ENCODE measurements at regions not wholly inside any gene's neighbourhood (a gene's known extent, or its start where the extent isn't known, plus 50 kb on each side); places are given as distances from the start of the nearest gene placed in this dataset.

GRCh38 chr1:239929317-239929716 is 162.4 kb upstream of the FMN2 start:
- ATAC-seq: no peak
- Mint-ChIP-seq H3K9me3 (peaks cover 11% of the 10 kb centered on the region), H3K27me3 (ENCODE audit: low read depth) (no peaks in the 10 kb centered on the region), H3K4me3 (no peak overlapping the region), H3K36me3 (peaks cover 9% of the 10 kb centered on the region), H3K27ac (no peak overlapping the region), H3K4me1 (peaks cover 6% of the 10 kb centered on the region)
- ChIA-PET POLR2A (interaction anchor here (0.8 kb wide), 1 partner anchor 18 kb away, joined by 3 read pairs; no protein-coding TSS in a partner anchor), CTCF (no interaction called here)
- DNase-seq (ENCODE audit: low spot score): no peak
- TF ChIP-seq GTF2I (CRISPR knock-in tag; conservative IDR thresholded peaks at IDR 0.05): no peak
- TF ChIP-seq, protein P1, sequence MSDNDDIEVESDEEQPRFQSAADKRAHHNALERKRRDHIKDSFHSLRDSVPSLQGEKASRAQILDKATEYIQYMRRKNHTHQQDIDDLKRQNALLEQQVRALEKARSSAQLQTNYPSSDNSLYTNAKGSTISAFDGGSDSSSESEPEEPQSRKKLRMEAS (CRISPR knock-in tag; IDR thresholded peaks at IDR 0.05): no peak
- no peak for TF ChIP-seq FOXJ3 (CRISPR knock-in tag; IDR thresholded peaks at IDR 0.05; ENCODE audit: borderline replicate concordance)

GRCh38 chr1:239930686-239931262 is 160.9 kb upstream of the FMN2 start:
- ChIA-PET CTCF (interaction anchor here (1.1 to 1.3 kb wide), 2 partner anchors 33 to 75 kb away, joined by 3 to 4 read pairs; no protein-coding TSS in a partner anchor), POLR2A (no interaction called here)
- Mint-ChIP-seq H3K27ac (no peak overlapping the region), H3K4me1 (peaks cover 6% of the 10 kb centered on the region), H3K36me3 (peaks cover 4% of the 10 kb centered on the region), H3K9me3 (peaks cover 6% of the 10 kb centered on the region), H3K27me3 (ENCODE audit: low read depth) (no peaks in the 10 kb centered on the region), H3K4me3 (no peak overlapping the region)
- ATAC-seq: no peak
- DNase-seq (ENCODE audit: low spot score): no peak
- TF ChIP-seq, protein P2, sequence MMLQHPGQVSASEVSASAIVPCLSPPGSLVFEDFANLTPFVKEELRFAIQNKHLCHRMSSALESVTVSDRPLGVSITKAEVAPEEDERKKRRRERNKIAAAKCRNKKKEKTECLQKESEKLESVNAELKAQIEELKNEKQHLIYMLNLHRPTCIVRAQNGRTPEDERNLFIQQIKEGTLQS (CRISPR knock-in tag; conservative IDR thresholded peaks at IDR 0.05): no peak
- TF ChIP-seq ZNF219 (CRISPR knock-in tag; IDR thresholded peaks at IDR 0.05; ENCODE audit: borderline replicate concordance) (no peak), ZNF121 (CRISPR knock-in tag; IDR thresholded peaks at IDR 0.05) (no peak)

DNA sequence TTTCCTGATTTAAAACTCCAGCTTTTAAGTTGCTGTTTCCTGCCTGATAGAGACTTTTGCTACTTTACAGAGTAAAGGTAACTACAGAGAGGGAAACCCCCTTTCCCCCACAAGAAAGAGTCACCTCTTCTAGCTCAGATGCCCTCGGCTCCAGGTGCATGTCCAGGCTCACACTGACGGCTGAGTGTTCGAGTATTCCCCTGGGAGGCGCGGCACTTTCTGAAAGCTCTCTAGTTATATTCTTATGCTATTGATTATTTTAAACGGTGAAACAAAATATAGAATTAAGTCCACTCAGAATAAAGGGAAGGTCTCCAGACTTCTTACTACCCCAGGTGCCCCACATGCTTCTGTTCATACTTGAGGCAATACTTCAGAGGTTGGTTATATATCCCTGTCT is 160.3 kb upstream of the FMN2 start:
- Mint-ChIP-seq H3K9me3 (peaks cover 3% of the 10 kb centered on the region), H3K27ac (peak overlapping the region; percentile 62; the same call in 1 of the 2 replicates), H3K27me3 (ENCODE audit: low read depth) (no peaks in the 10 kb centered on the region), H3K4me3 (no peak overlapping the region), H3K36me3 (peaks cover 2% of the 10 kb centered on the region; the same call in 1 of the 2 replicates), H3K4me1 (peaks cover 6% of the 10 kb centered on the region)
- no peak for DNase-seq (ENCODE audit: low spot score)
- ChIA-PET CTCF (interaction anchor here (1.1 to 1.3 kb wide), 2 partner anchors 33 to 74 kb away, joined by 3 to 4 read pairs; no protein-coding TSS in a partner anchor), POLR2A (no interaction called here)
- TF ChIP-seq IRF2 (CRISPR knock-in tag; IDR thresholded peaks at IDR 0.05; ENCODE audit: borderline replicate concordance, low read depth) (no peak), SOX15 (CRISPR knock-in tag; IDR thresholded peaks at IDR 0.05) (no peak), RORB (CRISPR knock-in tag; IDR thresholded peaks at IDR 0.05) (no peak), FOXP4 (CRISPR knock-in tag; IDR thresholded peaks at IDR 0.05) (no peak), ZNF232 (CRISPR knock-in tag; IDR thresholded peaks at IDR 0.05) (no peak), ZNF416 (CRISPR knock-in tag; IDR thresholded peaks at IDR 0.05) (no peak), JAZF1 (CRISPR knock-in tag; IDR thresholded peaks at IDR 0.05) (no peak), NR1H2 (CRISPR knock-in tag; IDR thresholded peaks at IDR 0.05) (no peak), ATF1 (CRISPR knock-in tag; IDR thresholded peaks at IDR 0.05) (no peak), ZNF423 (CRISPR knock-in tag; IDR thresholded peaks at IDR 0.05) (no peak), FOXP1 (CRISPR knock-in tag; IDR thresholded peaks at IDR 0.05; ENCODE audit: borderline replicate concordance) (no peak), ZNF138 (CRISPR knock-in tag; conservative IDR thresholded peaks at IDR 0.05) (no peak), ZNF263 (CRISPR knock-in tag; IDR thresholded peaks at IDR 0.05; ENCODE audit: low read depth) (no peak), ZMAT4 (CRISPR knock-in tag; IDR thresholded peaks at IDR 0.05) (no peak), RELA (CRISPR knock-in tag; IDR thresholded peaks at IDR 0.05; ENCODE audit: borderline replicate concordance) (no peak)
- TF ChIP-seq, protein P3, sequence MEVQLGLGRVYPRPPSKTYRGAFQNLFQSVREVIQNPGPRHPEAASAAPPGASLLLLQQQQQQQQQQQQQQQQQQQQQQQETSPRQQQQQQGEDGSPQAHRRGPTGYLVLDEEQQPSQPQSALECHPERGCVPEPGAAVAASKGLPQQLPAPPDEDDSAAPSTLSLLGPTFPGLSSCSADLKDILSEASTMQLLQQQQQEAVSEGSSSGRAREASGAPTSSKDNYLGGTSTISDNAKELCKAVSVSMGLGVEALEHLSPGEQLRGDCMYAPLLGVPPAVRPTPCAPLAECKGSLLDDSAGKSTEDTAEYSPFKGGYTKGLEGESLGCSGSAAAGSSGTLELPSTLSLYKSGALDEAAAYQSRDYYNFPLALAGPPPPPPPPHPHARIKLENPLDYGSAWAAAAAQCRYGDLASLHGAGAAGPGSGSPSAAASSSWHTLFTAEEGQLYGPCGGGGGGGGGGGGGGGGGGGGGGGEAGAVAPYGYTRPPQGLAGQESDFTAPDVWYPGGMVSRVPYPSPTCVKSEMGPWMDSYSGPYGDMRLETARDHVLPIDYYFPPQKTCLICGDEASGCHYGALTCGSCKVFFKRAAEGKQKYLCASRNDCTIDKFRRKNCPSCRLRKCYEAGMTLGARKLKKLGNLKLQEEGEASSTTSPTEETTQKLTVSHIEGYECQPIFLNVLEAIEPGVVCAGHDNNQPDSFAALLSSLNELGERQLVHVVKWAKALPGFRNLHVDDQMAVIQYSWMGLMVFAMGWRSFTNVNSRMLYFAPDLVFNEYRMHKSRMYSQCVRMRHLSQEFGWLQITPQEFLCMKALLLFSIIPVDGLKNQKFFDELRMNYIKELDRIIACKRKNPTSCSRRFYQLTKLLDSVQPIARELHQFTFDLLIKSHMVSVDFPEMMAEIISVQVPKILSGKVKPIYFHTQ (CRISPR knock-in tag; IDR thresholded peaks at IDR 0.05): no peak
- TF ChIP-seq, protein P4, sequence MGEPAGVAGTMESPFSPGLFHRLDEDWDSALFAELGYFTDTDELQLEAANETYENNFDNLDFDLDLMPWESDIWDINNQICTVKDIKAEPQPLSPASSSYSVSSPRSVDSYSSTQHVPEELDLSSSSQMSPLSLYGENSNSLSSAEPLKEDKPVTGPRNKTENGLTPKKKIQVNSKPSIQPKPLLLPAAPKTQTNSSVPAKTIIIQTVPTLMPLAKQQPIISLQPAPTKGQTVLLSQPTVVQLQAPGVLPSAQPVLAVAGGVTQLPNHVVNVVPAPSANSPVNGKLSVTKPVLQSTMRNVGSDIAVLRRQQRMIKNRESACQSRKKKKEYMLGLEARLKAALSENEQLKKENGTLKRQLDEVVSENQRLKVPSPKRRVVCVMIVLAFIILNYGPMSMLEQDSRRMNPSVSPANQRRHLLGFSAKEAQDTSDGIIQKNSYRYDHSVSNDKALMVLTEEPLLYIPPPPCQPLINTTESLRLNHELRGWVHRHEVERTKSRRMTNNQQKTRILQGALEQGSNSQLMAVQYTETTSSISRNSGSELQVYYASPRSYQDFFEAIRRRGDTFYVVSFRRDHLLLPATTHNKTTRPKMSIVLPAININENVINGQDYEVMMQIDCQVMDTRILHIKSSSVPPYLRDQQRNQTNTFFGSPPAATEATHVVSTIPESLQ (CRISPR knock-in tag; IDR thresholded peaks at IDR 0.05): no peak
- ATAC-seq: no peak

Data from WTC11 (cell line).